ENCODE measurements at regions not wholly inside any gene's neighbourhood (a gene's known extent, or its start where the extent isn't known, plus 50 kb on each side); places are given as distances from the start of the nearest gene placed in this dataset.

- Histone ChIP-seq H4K20me1 (no peaks in the 10 kb centered on the region), H3K9me3 (replicated peaks in 1 of 11) (no peaks in the 10 kb centered on the region), H3K4me1 (peaks cover 7 to 26% (median 22%) of the 10 kb centered on the region in 10 experiments; a peak in 19 of 20 replicates), H3K27ac (no peak overlapping the region), H3K36me3 (no peaks in the 10 kb centered on the region), H3K4me2 (peak overlapping the region in 10 of 11 experiments; percentile 4 to 58 (median 36); a peak in 18 of 22 replicates), H3K9ac (no peak overlapping the region), H3K4me3 (no peak overlapping the region), H3K27me3 (no peaks in the 10 kb centered on the region)
- no peak for TF ChIP-seq Cebpa-rat (IDR thresholded peaks at IDR 0.05)
Observed at GRCh38 chr11:133663135-133663985, 131.1 kb upstream of the OPCML start.

- H3K36me3 ChIP-seq: no peaks in the 10 kb centered on the region
- TF ChIP-seq Cebpa-rat (IDR thresholded peaks at IDR 0.05): no peak
- no peak overlapping the region for H3K4me2 ChIP-seq
- H3K27ac ChIP-seq: no peak overlapping the region
- no peak overlapping the region for H3K4me3 ChIP-seq
- no peaks in the 10 kb centered on the region for H3K27me3 ChIP-seq
- peaks cover 2 to 12% (median 7%) of the 10 kb centered on the region in 11 experiments; a peak in 16 of 22 replicates for H3K9me3 ChIP-seq (replicated peaks in 1 of 11)
- peaks cover 7 to 29% (median 22%) of the 10 kb centered on the region in 10 experiments; a peak in 19 of 20 replicates for H3K4me1 ChIP-seq
- H3K9ac ChIP-seq: no peak overlapping the region
- H4K20me1 ChIP-seq: no peaks in the 10 kb centered on the region
Observed at GRCh38 chr11:133661846-133662245, 129.5 kb upstream of the OPCML start.

- Histone ChIP-seq H3K27me3 (no peaks in the 10 kb centered on the region), H3K4me1 (peaks cover 9 to 45% (median 36%) of the 10 kb centered on the region in 10 experiments; a peak in 19 of 20 replicates)
- TF ChIP-seq Cebpa-rat (IDR thresholded peaks at IDR 0.05): no peak
Observed at GRCh38 chr11:133660202-133660568, 127.9 kb upstream of the OPCML start.

GRCh38 chr11:133659538-133660201 lies 127.4 kb upstream of the OPCML start:
- H3K4me3 ChIP-seq: no peak overlapping the region
- H3K27ac ChIP-seq: no peak overlapping the region
- H4K20me1 ChIP-seq: no peaks in the 10 kb centered on the region
- H3K4me1 ChIP-seq: peaks cover 9 to 50% (median 41%) of the 10 kb centered on the region in 10 experiments; a peak in 19 of 20 replicates
- no peak for TF ChIP-seq Cebpa-rat (IDR thresholded peaks at IDR 0.05)
- H3K9me3 ChIP-seq (replicated peaks in 1 of 11): peaks cover 7 to 19% (median 13%) of the 10 kb centered on the region in 11 experiments; a peak in 16 of 22 replicates
- H3K9ac ChIP-seq: no peak overlapping the region
- H3K4me2 ChIP-seq: peak overlapping the region in 8 of 11 experiments; percentile 2 to 49 (median 23); a peak in 9 of 22 replicates
- H3K36me3 ChIP-seq: no peaks in the 10 kb centered on the region
- no peaks in the 10 kb centered on the region for H3K27me3 ChIP-seq

More at GRCh38 chr11:133660202-133660568, 127.9 kb upstream of the OPCML start:
- no peak overlapping the region for H3K9ac ChIP-seq
- no peak overlapping the region for H3K27ac ChIP-seq
- no peak overlapping the region for H3K4me3 ChIP-seq
- H4K20me1 ChIP-seq: no peaks in the 10 kb centered on the region
- peak overlapping the region in 3 of 11 experiments; percentile 23 to 49 (median 25); a peak in 2 of 22 replicates for H3K4me2 ChIP-seq
- H3K9me3 ChIP-seq (replicated peaks in 1 of 11): peaks cover 7 to 19% (median 13%) of the 10 kb centered on the region in 11 experiments; a peak in 16 of 22 replicates
- H3K36me3 ChIP-seq: no peaks in the 10 kb centered on the region

- H3K9me3 ChIP-seq (replicated peaks in 1 of 11): peaks cover 7 to 19% (median 13%) of the 10 kb centered on the region in 11 experiments; a peak in 16 of 22 replicates
- no peak for TF ChIP-seq Cebpa-rat (IDR thresholded peaks at IDR 0.05)
- H3K36me3 ChIP-seq: no peaks in the 10 kb centered on the region
- peak overlapping the region in 1 of 11 experiments; percentile 27; a peak in 1 of 22 replicates for H3K27ac ChIP-seq
- no peaks in the 10 kb centered on the region for H4K20me1 ChIP-seq
- no peaks in the 10 kb centered on the region for H3K27me3 ChIP-seq
- H3K4me1 ChIP-seq: peaks cover 0 to 47% (median 31%) of the 10 kb centered on the region in 10 experiments; a peak in 16 of 20 replicates
- peak overlapping the region in 3 of 11 experiments; percentile 67 to 70 (median 70); a peak in 3 of 22 replicates for H3K4me2 ChIP-seq
- no peak overlapping the region for H3K4me3 ChIP-seq
- H3K9ac ChIP-seq: no peak overlapping the region
Observed at GRCh38 chr11:133657054-133657453, 124.8 kb upstream of the OPCML start.

- H3K9me3 ChIP-seq (replicated peaks in 1 of 11): peaks cover 7 to 19% (median 13%) of the 10 kb centered on the region in 11 experiments; a peak in 16 of 22 replicates
- peaks cover 0 to 47% (median 31%) of the 10 kb centered on the region in 10 experiments; a peak in 16 of 20 replicates for H3K4me1 ChIP-seq
- no peak overlapping the region for H3K9ac ChIP-seq
Observed at GRCh38 chr11:133656082-133656635, 123.9 kb upstream of the OPCML start.

GRCh38 chr11:133654630-133655212 lies 122.4 kb upstream of the OPCML start:
- no peak overlapping the region for H3K27ac ChIP-seq
- H3K4me1 ChIP-seq: peaks cover 0 to 41% (median 29%) of the 10 kb centered on the region in 10 experiments; a peak in 16 of 20 replicates
- H3K36me3 ChIP-seq: no peaks in the 10 kb centered on the region
- no peak for TF ChIP-seq Cebpa-rat (IDR thresholded peaks at IDR 0.05)
- peaks cover 7 to 19% (median 13%) of the 10 kb centered on the region in 11 experiments; a peak in 16 of 22 replicates for H3K9me3 ChIP-seq (replicated peaks in 1 of 11)
- no peak overlapping the region for H3K9ac ChIP-seq
- no peaks in the 10 kb centered on the region for H4K20me1 ChIP-seq
- no peaks in the 10 kb centered on the region for H3K27me3 ChIP-seq
- no peak overlapping the region for H3K4me3 ChIP-seq
- H3K4me2 ChIP-seq: peak overlapping the region in 8 of 11 experiments; percentile 36 to 77 (median 64); a peak in 11 of 22 replicates

More at GRCh38 chr11:133656082-133656635, 123.9 kb upstream of the OPCML start:
- no peak overlapping the region for H3K4me3 ChIP-seq
- no peaks in the 10 kb centered on the region for H4K20me1 ChIP-seq
- no peaks in the 10 kb centered on the region for H3K36me3 ChIP-seq
- no peak for TF ChIP-seq Cebpa-rat (IDR thresholded peaks at IDR 0.05)
- no peaks in the 10 kb centered on the region for H3K27me3 ChIP-seq
- peak overlapping the region in 4 of 11 experiments; percentile 15 to 36 (median 27); a peak in 7 of 22 replicates for H3K27ac ChIP-seq
- H3K4me2 ChIP-seq: peak overlapping the region in 10 of 11 experiments; percentile 4 to 77 (median 54); a peak in 18 of 22 replicates

GRCh38 chr11:133653336-133653735 lies 121.0 kb upstream of the OPCML start:
- H3K4me2 ChIP-seq: no peak overlapping the region
- H3K4me3 ChIP-seq: no peak overlapping the region
- TF ChIP-seq Cebpa-rat (IDR thresholded peaks at IDR 0.05): no peak
- H3K27me3 ChIP-seq: no peaks in the 10 kb centered on the region
- peaks cover 0 to 31% (median 22%) of the 10 kb centered on the region in 10 experiments; a peak in 16 of 20 replicates for H3K4me1 ChIP-seq
- H3K27ac ChIP-seq: no peak overlapping the region
- no peaks in the 10 kb centered on the region for H4K20me1 ChIP-seq
- no peaks in the 10 kb centered on the region for H3K36me3 ChIP-seq
- peaks cover 7 to 19% (median 13%) of the 10 kb centered on the region in 11 experiments; a peak in 16 of 22 replicates for H3K9me3 ChIP-seq (replicated peaks in 1 of 11)
- no peak overlapping the region for H3K9ac ChIP-seq
